HCT116 (cell line): ENCODE measurements at regions not wholly inside any gene's neighbourhood (a gene's known extent, or its start where the extent isn't known, plus 50 kb on each side); places are given as distances from the start of the nearest gene placed in this dataset.

Experiments
- ATAC-seq: fragments of 200-7000 bp; cut with Tn5 transposase; 2 replicates; pipeline ENCODE4 v1.9.1; 2020; ENCODE audit warnings: mild to moderate bottlenecking, moderate library complexity
- BruUV-seq: library from RNA; stranded (reverse); fragments of 400-500 nt; replicated peaks from 2 replicates; lab custom pipeline; 2021; lab: Mats Ljungman, UMichigan
- CTCF ChIA-PET: fragments of 300-600 bp; sonication (Branson Sonifier 250); formaldehyde crosslinking; loops from one replicate; lab custom pipeline; 2021; ENCODE audit warnings: antibody characterized with exemption; lab: Charles Lee
- POLR2A ChIA-PET: fragments of 300-600, 350-600 bp; sonication (Branson Sonifier 250); formaldehyde crosslinking; loops from one replicate; lab custom pipeline; 2021; ENCODE audit warnings: antibody characterized with exemption; lab: Charles Lee
- RAD21 ChIA-PET, 2 experiments: fragments of 300-600 bp; sonication (Branson Sonifier 250); formaldehyde crosslinking; loops; one replicate each; lab custom pipeline; 2023; ENCODE audit warnings: low total read pairs in 2 of 2; ENCODE audit not compliant: uncharacterized antibody in 2 of 2, unreplicated experiment in 2 of 2, low non-redundant PET in 1 of 2; lab: Charles Lee
- DNase-seq: peaks from one replicate; pipeline ENCODE4 v3.0.0-alpha.2; 2010; ENCODE audit warnings: low read depth, low spot score
- H2AFZ ChIP-seq: fragments of 200-600 bp; shearing (Covaris generic), sonication (generic); 2 replicates; pipeline ENCODE4 v1.6.1; 2017; ENCODE audit warnings: low read depth, mixed run types, mixed read lengths, antibody characterized with exemption, low read length; ENCODE audit not compliant: poor library complexity, severe bottlenecking
- H3K27ac ChIP-seq: 2 replicates; pipeline ENCODE4 v1.5.1; 2012; ENCODE audit warnings: low read depth, low read length
- H3K27me3 ChIP-seq: fragments of 200-600 bp; sonication (generic); 2 replicates; pipeline ENCODE4 v1.6.1; 2016; ENCODE audit warnings: mixed run types, low read length, mixed read lengths; ENCODE audit not compliant: insufficient read depth
- H3K36me3 ChIP-seq, 2 experiments: fragments of 200-500 bp in 1 of 2; fragments of 200-600 bp in 1 of 2; sonication (Bioruptor generic) in 1 of 2; sonication (generic) in 1 of 2; 2 replicates each; pipeline versions ENCODE4 v1.5.1 to v1.6.1; 2014 to 2016; ENCODE audit warnings: low read length in 2 of 2, inconsistent platforms in 1 of 2, mixed read lengths in 1 of 2, mixed run types in 1 of 2; ENCODE audit not compliant: insufficient read depth in 2 of 2, control insufficient read depth in 1 of 2
- H3K4me1 ChIP-seq, 2 experiments: fragments of 200-600 bp in 1 of 2; sonication (generic) in 1 of 2; 2 replicates each; pipeline versions ENCODE4 v1.5.1 to v1.6.1; 2012 to 2017; ENCODE audit warnings: low read length in 2 of 2, inconsistent platforms in 1 of 2, mild to moderate bottlenecking in 1 of 2, mixed read lengths in 1 of 2, mixed run types in 1 of 2, moderate library complexity in 1 of 2; ENCODE audit not compliant: insufficient read depth in 2 of 2, control insufficient read depth in 1 of 2
- H3K4me2 ChIP-seq: fragments of 200-600 bp; sonication (generic); 2 replicates; pipeline ENCODE4 v1.6.1; 2017; ENCODE audit warnings: mixed run types, low read length, mixed read lengths
- H3K4me3 ChIP-seq, 2 experiments: fragments of 200-600 bp in 1 of 2; sonication (generic) in 1 of 2; replicated peaks in 1 of 2; 2 replicates each; pipeline ENCODE4 v1.5.1; 2011 to 2016; ENCODE audit warnings: low read length in 2 of 2, control low read depth in 1 of 2, low read depth in 1 of 2, mild to moderate bottlenecking in 1 of 2, mixed read lengths in 1 of 2, mixed run types in 1 of 2
- H3K79me2 ChIP-seq: fragments of 200-600 bp; sonication (generic); 2 replicates; pipeline ENCODE4 v1.6.1; 2017; ENCODE audit warnings: mild to moderate bottlenecking, mixed run types, low read length, moderate library complexity, mixed read lengths; ENCODE audit not compliant: insufficient read depth
- H3K9ac ChIP-seq: fragments of 200-600 bp; sonication (generic); 2 replicates; pipeline ENCODE4 v1.6.1; 2016; ENCODE audit warnings: low read length, mixed read lengths
- H3K9me2 ChIP-seq: fragments of 200-600 bp; sonication (generic), shearing (Covaris generic); 2 replicates; pipeline ENCODE4 v1.6.1; 2017; ENCODE audit warnings: mixed run types, mild to moderate bottlenecking, moderate library complexity; ENCODE audit not compliant: insufficient read depth
- H3K9me3 ChIP-seq, 2 experiments: fragments of 200-500 bp in 1 of 2; fragments of 200-600 bp in 1 of 2; sonication (Bioruptor generic) in 1 of 2; sonication (generic) in 1 of 2; 2 replicates each; pipeline ENCODE4 v1.6.1; 2014 to 2017; ENCODE audit warnings: low read length in 2 of 2, mixed read lengths in 2 of 2, inconsistent platforms in 1 of 2, low read depth in 1 of 2, mild to moderate bottlenecking in 1 of 2, mixed run types in 1 of 2, moderate library complexity in 1 of 2; ENCODE audit not compliant: control insufficient read depth in 1 of 2, insufficient read depth in 1 of 2
- H4K20me1 ChIP-seq: fragments of 200-600 bp; sonication (generic), shearing (Covaris generic); 2 replicates; pipeline ENCODE4 v1.6.1; 2017; ENCODE audit warnings: mixed run types, mild to moderate bottlenecking, moderate library complexity; ENCODE audit not compliant: insufficient read depth
- CEBPB ChIP-seq: IDR thresholded peaks from 2 replicates; pipeline ENCODE4 v1.6.1; 2012; ENCODE audit warnings: low read depth
- EGR1 ChIP-seq: IDR thresholded peaks from 2 replicates; pipeline ENCODE4 v1.6.1; 2012; ENCODE audit warnings: low read depth
- EZH2phosphoT487 ChIP-seq: fragments of 200-600 bp; IDR thresholded peaks from 2 replicates; pipeline ENCODE4 v1.6.1; 2018; ENCODE audit warnings: antibody characterized with exemption, borderline replicate concordance
- MAX ChIP-seq: IDR thresholded peaks from 2 replicates; pipeline ENCODE4 v1.6.1; 2012
- POLR2A ChIP-seq: IDR thresholded peaks from 2 replicates; pipeline ENCODE4 v1.7.0; 2011; ENCODE audit warnings: borderline replicate concordance; ENCODE audit not compliant: insufficient read depth, insufficient read length; ENCODE audit errors: extremely low read depth
- RAD21 ChIP-seq: IDR thresholded peaks from 2 replicates; pipeline ENCODE4 v1.6.1; 2012; ENCODE audit warnings: low read depth, mild to moderate bottlenecking
- SIN3A ChIP-seq: IDR thresholded peaks from 2 replicates; pipeline ENCODE4 v1.6.1; 2012; ENCODE audit warnings: low read depth
- SP1 ChIP-seq: IDR thresholded peaks from 2 replicates; pipeline ENCODE4 v1.6.1; 2012; ENCODE audit warnings: low read depth
- SRF ChIP-seq: IDR thresholded peaks from 2 replicates; pipeline ENCODE4 v1.6.1; 2012; ENCODE audit warnings: low read depth
- TCF7L2 ChIP-seq: IDR thresholded peaks from 2 replicates; pipeline ENCODE4 v1.7.0; 2011; ENCODE audit warnings: borderline replicate concordance, inconsistent platforms; ENCODE audit not compliant: insufficient read depth, insufficient read length; ENCODE audit errors: extremely low read depth
- ZBTB33 ChIP-seq: IDR thresholded peaks from 2 replicates; pipeline ENCODE4 v1.6.1; 2011; ENCODE audit warnings: mild to moderate bottlenecking, low read length, moderate library complexity; ENCODE audit not compliant: insufficient replicate concordance; ENCODE audit errors: extremely low read depth
- intact Hi-C: fragments of 100-400 bp; cut with micrococcal nuclease; formaldehyde crosslinking; loops from 2 replicates; pipeline ENCODE4 v1.10.0; 2022

DNA sequence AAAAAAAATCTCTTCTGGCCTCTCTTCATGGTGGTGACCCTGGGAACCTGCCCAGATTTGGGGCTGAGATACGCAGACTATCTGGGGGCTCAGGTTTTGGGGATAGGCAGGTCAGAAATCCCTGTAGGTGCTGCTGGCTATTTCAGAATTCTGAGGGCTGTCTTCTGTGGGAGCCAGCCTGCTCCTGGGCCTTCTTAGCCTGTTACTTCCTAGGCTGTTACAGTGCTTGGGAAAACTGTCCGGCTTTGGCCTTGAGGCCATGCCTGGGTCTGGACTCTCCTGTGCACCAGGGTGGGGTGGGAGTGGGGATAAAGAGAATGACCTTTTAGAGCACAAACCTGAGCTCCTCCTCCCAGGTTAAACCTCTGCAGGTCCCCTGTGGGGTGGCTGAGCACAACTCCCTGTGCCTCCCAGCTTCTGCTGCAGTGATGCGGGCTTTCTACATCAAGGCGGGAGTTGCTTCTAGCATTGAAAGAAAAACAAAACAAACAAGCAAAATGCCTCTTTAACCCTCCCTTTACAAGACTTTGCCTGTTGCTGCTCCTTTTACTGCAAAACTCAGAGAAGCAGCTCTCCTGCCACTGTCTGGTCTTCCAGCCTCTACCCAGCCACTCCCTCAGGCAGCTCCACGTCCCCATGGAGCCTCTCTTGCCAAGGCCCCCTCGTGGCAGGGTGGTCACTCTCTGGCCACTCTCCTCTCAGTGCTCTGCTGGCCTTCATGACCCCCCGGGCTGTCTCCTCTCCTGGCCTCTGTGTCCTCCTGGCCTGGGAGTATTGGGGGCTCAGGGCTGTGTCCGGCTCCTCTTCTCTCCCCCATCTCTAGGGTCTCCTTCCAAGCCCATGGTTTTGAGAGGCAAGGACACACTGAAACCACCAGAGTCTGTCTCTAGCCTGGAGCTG lies 293.0 kb upstream of the HS6ST1 start:
- TF ChIP-seq SRF (no peak), EGR1 (no peak), SP1 (no peak), TCF7L2 (no peak), POLR2A (no peak), ZBTB33 (no peak), SIN3A (no peak), CEBPB (no peak)
- no peaks in the 10 kb centered on the region for H3K79me2 ChIP-seq
- H3K4me1 ChIP-seq, result no peaks in the 10 kb centered on the region
- ChIA-PET RAD21 (no interaction called here), POLR2A (no interaction called here), CTCF (no interaction called here)
- no peak overlapping the region for H2AFZ ChIP-seq
- no peaks in the 10 kb centered on the region for H3K27me3 ChIP-seq
- H3K4me2 ChIP-seq, result no peak overlapping the region
- H3K36me3 ChIP-seq, result no peaks in the 10 kb centered on the region
- no peaks in the 10 kb centered on the region for H3K9me3 ChIP-seq
- no peak overlapping the region for H3K27ac ChIP-seq
- no peaks in the 10 kb centered on the region for H4K20me1 ChIP-seq
- no peak for ATAC-seq
- H3K9me2 ChIP-seq, result no peaks in the 10 kb centered on the region
- BruUV-seq, result no TSS peak
- DNase-seq, result no peak
- H3K9ac ChIP-seq, result no peak overlapping the region
- H3K4me3 ChIP-seq, result no peak overlapping the region
- intact Hi-C loops, result no loop called here

- DNase-seq, result no peak
Measured at GRCh38 chr2:128612628-128613027, 294.0 kb upstream of the HS6ST1 start.

More at GRCh38 chr2:128612628-128613027, 294.0 kb upstream of the HS6ST1 start:
- RAD21 ChIA-PET, result no interaction called here
- Histone ChIP-seq H3K4me2 (no peak overlapping the region), H3K9ac (no peak overlapping the region), H3K9me2 (no peaks in the 10 kb centered on the region), H3K4me3 (no peak overlapping the region), H3K27me3 (no peaks in the 10 kb centered on the region), H3K79me2 (no peaks in the 10 kb centered on the region), H4K20me1 (no peaks in the 10 kb centered on the region), H3K4me1 (no peaks in the 10 kb centered on the region), H3K36me3 (no peaks in the 10 kb centered on the region), H3K27ac (no peak overlapping the region), H2AFZ (no peak overlapping the region), H3K9me3 (no peaks in the 10 kb centered on the region)
- no TSS peak for BruUV-seq
- intact Hi-C loops, result no loop called here
- POLR2A ChIA-PET, result no interaction called here
- CTCF ChIA-PET, result no interaction called here
- TF ChIP-seq RAD21 (no peak), MAX (no peak), EZH2phosphoT487 (no peak), EGR1 (no peak)
- ATAC-seq, result no peak
